ENCODE measurements at regions not wholly inside any gene's neighbourhood (a gene's known extent, or its start where the extent isn't known, plus 50 kb on each side); places are given as distances from the start of the nearest gene placed in this dataset.
"Not testable (repeated sequence)": the region's sequence is repeated elsewhere in the genome, so short reads cannot be mapped to it uniquely, and the experiment has no call there.

DNA sequence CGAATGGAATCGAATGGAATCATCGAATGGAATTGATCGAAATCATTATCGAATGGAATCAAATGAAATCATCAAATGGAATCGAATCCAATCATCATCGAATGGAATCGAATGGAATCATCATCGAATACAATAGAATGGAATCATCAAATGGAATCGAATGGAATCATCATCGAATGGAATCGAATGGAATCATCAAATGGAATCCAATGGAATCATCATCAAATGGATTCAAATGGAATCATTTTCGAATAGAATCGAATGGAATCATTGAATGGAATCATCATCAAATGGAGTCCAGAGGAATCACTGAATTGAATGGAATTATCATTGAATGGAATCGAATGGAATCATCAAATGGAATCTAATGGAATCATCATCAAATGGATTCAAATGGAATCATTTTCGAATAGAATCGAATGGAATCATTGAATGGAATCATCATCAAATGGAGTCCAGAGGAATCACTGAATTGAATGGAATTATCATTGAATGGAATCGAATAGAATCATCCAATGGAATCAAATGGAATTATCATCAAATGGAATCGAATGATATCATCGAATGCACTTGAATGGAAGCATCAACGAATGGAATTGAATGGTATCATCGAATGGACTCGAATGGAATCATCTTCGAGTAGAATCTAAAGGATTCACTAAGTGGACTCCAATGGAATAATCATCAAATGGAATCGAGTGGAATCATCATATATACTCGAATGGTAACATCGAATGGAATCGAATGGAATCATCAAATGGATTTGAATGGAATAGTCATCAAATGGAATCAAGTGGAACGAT is 230.3 kb downstream of the SHCBP1 start:
- H3K14ac ChIP-seq (ENCODE audit: low read length in 2 of 2); H2BK12ac ChIP-seq (ENCODE audit: low read length in 2 of 2); H3K9ac ChIP-seq (ENCODE audit: low read length); H3K9me3 ChIP-seq (ENCODE audit: control insufficient read depth, low read length); H3K4ac ChIP-seq (ENCODE audit: low read depth in 1 of 2, low read length in 2 of 2); H3K36me3 ChIP-seq (ENCODE audit: control insufficient read depth in 1 of 2, insufficient read depth in 2 of 2, low read depth in 1 of 2, low read length in 2 of 2); H2BK15ac ChIP-seq (ENCODE audit: low read depth, poor library complexity, severe bottlenecking); H2BK5ac ChIP-seq (ENCODE audit: low read depth, low read length, poor library complexity, severe bottlenecking); H4K8ac ChIP-seq (ENCODE audit: low read length); H4K91ac ChIP-seq (ENCODE audit: low read length); H2AFZ ChIP-seq (ENCODE audit: low read depth, low read length); H3K27ac ChIP-seq (ENCODE audit: low read length, poor library complexity, severe bottlenecking); H3K4me1 ChIP-seq (ENCODE audit: control insufficient read depth, insufficient read depth, low read depth, low read length); H3K79me1 ChIP-seq (replicated peaks; ENCODE audit: low read length, poor library complexity, severe bottlenecking); H3K4me2 ChIP-seq (ENCODE audit: low read length, poor library complexity, severe bottlenecking); H2BK120ac ChIP-seq (ENCODE audit: low read depth, low read length); H3K23ac ChIP-seq (ENCODE audit: low read length in 2 of 2); H3K27me3 ChIP-seq (ENCODE audit: control insufficient read depth in 1 of 2, insufficient read depth in 1 of 2, low read length in 2 of 2); H3K18ac ChIP-seq (ENCODE audit: low read depth in 1 of 2, low read length in 2 of 2); H2AK5ac ChIP-seq (ENCODE audit: low read length, severe bottlenecking); H3K4me3 ChIP-seq (ENCODE audit: insufficient read depth in 1 of 2, low read depth in 1 of 2, low read length in 2 of 2): not testable (repeated sequence)
- peak; percentile 17 for DNase-seq
- WGBS, result 81% methylated on average over 29 of the region's 29 CpGs

DNA sequence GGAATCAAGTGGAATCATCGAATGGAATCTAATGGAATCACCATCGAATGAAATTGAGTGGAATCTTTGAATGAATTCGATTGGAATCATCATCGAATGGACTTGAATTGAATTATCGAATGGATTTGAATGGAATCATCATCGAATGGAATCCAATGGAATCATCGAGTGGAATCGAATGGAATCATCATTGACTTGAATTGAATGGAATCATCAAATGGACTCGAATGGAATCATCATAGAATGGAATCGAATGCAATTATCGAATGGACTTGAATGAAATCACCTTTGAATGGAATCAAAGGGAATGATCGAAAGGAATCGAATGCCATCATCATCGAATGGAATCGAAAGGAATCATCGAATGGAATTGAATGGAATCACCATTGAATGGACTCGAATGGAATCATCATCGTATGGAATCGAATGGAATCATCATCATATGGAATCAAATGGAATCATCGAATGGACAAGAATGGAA is 231.6 kb downstream of the SHCBP1 start:
- not testable (repeated sequence) for H3K18ac ChIP-seq (ENCODE audit: low read depth in 1 of 2, low read length in 2 of 2); H3K36me3 ChIP-seq (ENCODE audit: control insufficient read depth in 1 of 2, insufficient read depth in 2 of 2, low read depth in 1 of 2, low read length in 2 of 2); H2AFZ ChIP-seq (ENCODE audit: low read depth, low read length); H3K23ac ChIP-seq (ENCODE audit: low read length in 2 of 2); H3K27ac ChIP-seq (ENCODE audit: low read length, poor library complexity, severe bottlenecking); H4K8ac ChIP-seq (ENCODE audit: low read length); H3K4me1 ChIP-seq (ENCODE audit: control insufficient read depth, insufficient read depth, low read depth, low read length); H3K9me3 ChIP-seq (ENCODE audit: control insufficient read depth, low read length); H2BK5ac ChIP-seq (ENCODE audit: low read depth, low read length, poor library complexity, severe bottlenecking); H3K4ac ChIP-seq (ENCODE audit: low read depth in 1 of 2, low read length in 2 of 2); H2AK5ac ChIP-seq (ENCODE audit: low read length, severe bottlenecking); H3K14ac ChIP-seq (ENCODE audit: low read length in 2 of 2); H2BK120ac ChIP-seq (ENCODE audit: low read depth, low read length); H3K27me3 ChIP-seq (ENCODE audit: control insufficient read depth in 1 of 2, insufficient read depth in 1 of 2, low read length in 2 of 2); H3K79me1 ChIP-seq (replicated peaks; ENCODE audit: low read length, poor library complexity, severe bottlenecking); H2BK12ac ChIP-seq (ENCODE audit: low read length in 2 of 2); H2BK15ac ChIP-seq (ENCODE audit: low read depth, poor library complexity, severe bottlenecking); H3K4me3 ChIP-seq (ENCODE audit: insufficient read depth in 1 of 2, low read depth in 1 of 2, low read length in 2 of 2); H3K4me2 ChIP-seq (ENCODE audit: low read length, poor library complexity, severe bottlenecking); H3K9ac ChIP-seq (ENCODE audit: low read length); H4K91ac ChIP-seq (ENCODE audit: low read length)
- 78% methylated on average over 20 of the region's 20 CpGs for WGBS
- DNase-seq, result peak; percentile 89

DNA sequence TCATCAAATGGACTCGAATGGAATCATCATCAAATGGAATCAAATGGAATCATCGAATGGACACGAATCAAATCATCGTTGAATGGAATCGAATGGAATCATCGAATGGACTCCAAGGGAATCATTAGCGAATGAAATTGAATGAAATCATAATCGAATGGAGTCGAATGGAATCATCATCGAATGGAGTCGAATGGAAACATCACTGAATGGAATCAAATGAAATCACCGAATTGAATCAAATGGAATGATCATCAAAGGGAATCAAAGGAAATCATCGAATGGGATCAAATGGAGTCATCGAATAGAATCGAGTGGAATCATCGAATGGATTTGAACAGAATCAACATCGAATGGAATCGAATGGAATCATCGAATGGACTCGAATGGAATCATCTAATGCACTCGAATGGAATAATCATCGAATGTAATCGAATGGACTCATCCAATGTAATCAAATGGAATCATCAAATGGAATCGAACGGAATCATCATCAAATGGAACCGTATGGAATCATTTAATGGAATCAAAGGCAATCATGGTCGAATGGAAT is 232.2 kb downstream of the SHCBP1 start:
- not testable (repeated sequence) for H3K9ac ChIP-seq (ENCODE audit: low read length); H3K79me1 ChIP-seq (replicated peaks; ENCODE audit: low read length, poor library complexity, severe bottlenecking); H3K14ac ChIP-seq (ENCODE audit: low read length in 2 of 2); H2BK5ac ChIP-seq (ENCODE audit: low read depth, low read length, poor library complexity, severe bottlenecking); H3K18ac ChIP-seq (ENCODE audit: low read depth in 1 of 2, low read length in 2 of 2); H2AK5ac ChIP-seq (ENCODE audit: low read length, severe bottlenecking); H3K23ac ChIP-seq (ENCODE audit: low read length in 2 of 2); H2BK15ac ChIP-seq (ENCODE audit: low read depth, poor library complexity, severe bottlenecking); H4K8ac ChIP-seq (ENCODE audit: low read length); H3K4me1 ChIP-seq (ENCODE audit: control insufficient read depth, insufficient read depth, low read depth, low read length); H2BK120ac ChIP-seq (ENCODE audit: low read depth, low read length); H3K4me3 ChIP-seq (ENCODE audit: insufficient read depth in 1 of 2, low read depth in 1 of 2, low read length in 2 of 2); DNase-seq; H3K4me2 ChIP-seq (ENCODE audit: low read length, poor library complexity, severe bottlenecking); H3K27me3 ChIP-seq (ENCODE audit: control insufficient read depth in 1 of 2, insufficient read depth in 1 of 2, low read length in 2 of 2); H2AFZ ChIP-seq (ENCODE audit: low read depth, low read length); H3K27ac ChIP-seq (ENCODE audit: low read length, poor library complexity, severe bottlenecking); H3K36me3 ChIP-seq (ENCODE audit: control insufficient read depth in 1 of 2, insufficient read depth in 2 of 2, low read depth in 1 of 2, low read length in 2 of 2); H2BK12ac ChIP-seq (ENCODE audit: low read length in 2 of 2); H3K4ac ChIP-seq (ENCODE audit: low read depth in 1 of 2, low read length in 2 of 2); H4K91ac ChIP-seq (ENCODE audit: low read length); H3K9me3 ChIP-seq (ENCODE audit: control insufficient read depth, low read length)
- 82% methylated on average over 27 of the region's 27 CpGs for WGBS

DNA sequence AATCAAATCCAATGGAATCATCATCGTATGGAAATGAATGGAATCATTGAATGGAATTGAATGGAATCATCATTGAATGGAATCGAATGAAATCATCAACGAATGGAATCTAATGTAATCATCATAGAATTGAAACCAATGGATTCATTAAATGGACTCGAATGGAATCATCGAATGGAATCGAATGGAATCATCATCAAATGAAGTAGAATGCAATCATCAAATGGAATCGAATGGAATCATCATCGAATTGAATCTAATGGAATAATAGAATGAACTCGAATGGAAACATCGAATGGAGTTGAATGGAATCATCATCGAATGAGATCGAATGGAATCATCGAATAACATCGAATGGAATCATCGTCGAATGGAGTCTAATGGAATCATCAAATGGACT is 232.8 kb downstream of the SHCBP1 start:
- H2BK120ac ChIP-seq (ENCODE audit: low read depth, low read length); H3K4ac ChIP-seq (ENCODE audit: low read depth in 1 of 2, low read length in 2 of 2); H3K4me2 ChIP-seq (ENCODE audit: low read length, poor library complexity, severe bottlenecking); H4K91ac ChIP-seq (ENCODE audit: low read length); H4K8ac ChIP-seq (ENCODE audit: low read length); H2BK5ac ChIP-seq (ENCODE audit: low read depth, low read length, poor library complexity, severe bottlenecking); H3K27ac ChIP-seq (ENCODE audit: low read length, poor library complexity, severe bottlenecking); H3K9ac ChIP-seq (ENCODE audit: low read length); H2BK12ac ChIP-seq (ENCODE audit: low read length in 2 of 2); H3K14ac ChIP-seq (ENCODE audit: low read length in 2 of 2); H3K23ac ChIP-seq (ENCODE audit: low read length in 2 of 2); H3K4me3 ChIP-seq (ENCODE audit: insufficient read depth in 1 of 2, low read depth in 1 of 2, low read length in 2 of 2); H3K18ac ChIP-seq (ENCODE audit: low read depth in 1 of 2, low read length in 2 of 2); H3K27me3 ChIP-seq (ENCODE audit: control insufficient read depth in 1 of 2, insufficient read depth in 1 of 2, low read length in 2 of 2); H3K36me3 ChIP-seq (ENCODE audit: control insufficient read depth in 1 of 2, insufficient read depth in 2 of 2, low read depth in 1 of 2, low read length in 2 of 2); H2AK5ac ChIP-seq (ENCODE audit: low read length, severe bottlenecking); H3K4me1 ChIP-seq (ENCODE audit: control insufficient read depth, insufficient read depth, low read depth, low read length); H3K79me1 ChIP-seq (replicated peaks; ENCODE audit: low read length, poor library complexity, severe bottlenecking); H3K9me3 ChIP-seq (ENCODE audit: control insufficient read depth, low read length); H2AFZ ChIP-seq (ENCODE audit: low read depth, low read length); H2BK15ac ChIP-seq (ENCODE audit: low read depth, poor library complexity, severe bottlenecking): not testable (repeated sequence)
- peak; percentile 43 for DNase-seq
- 88% methylated on average over 16 of the region's 16 CpGs for WGBS

Data from mesenchymal stem cell (in vitro differentiated cells and primary cell).